HG02678 (cell line): ENCODE measurements at regions not wholly inside any gene's neighbourhood (a gene's known extent, or its start where the extent isn't known, plus 50 kb on each side); places are given as distances from the start of the nearest gene placed in this dataset.
"Not testable (repeated sequence)": the region's sequence is repeated elsewhere in the genome, so short reads cannot be mapped to it uniquely, and the experiment has no call there.

Experiments
- ATAC-seq: cut with Tn5 transposase; IDR thresholded peaks from one replicate; pipeline ENCODE4 v1.9.1; 2021; ENCODE audit warnings: mild to moderate bottlenecking, moderate library complexity; ENCODE audit not compliant: unreplicated experiment

GRCh38 chr12:83432176-83432719, 745.5 kb downstream of the TMTC2 start:
- no peak for ATAC-seq

- ATAC-seq = not testable (repeated sequence)
Measured at GRCh38 chr12:83427586-83428136, 741.0 kb downstream of the TMTC2 start.

GRCh38 chr12:83414981-83415380, 728.3 kb downstream of the TMTC2 start:
- no peak for ATAC-seq

GRCh38 chr12:83408851-83409250, 722.1 kb downstream of the TMTC2 start:
- ATAC-seq = no peak

GRCh38 chr12:83408146-83408545, 721.4 kb downstream of the TMTC2 start:
- ATAC-seq = no peak

- no peak for ATAC-seq
Measured at GRCh38 chr12:83404521-83404920, 717.8 kb downstream of the TMTC2 start.

- ATAC-seq = no peak
Measured at GRCh38 chr12:83390186-83390585, 703.5 kb downstream of the TMTC2 start.

- ATAC-seq = no peak
Measured at GRCh38 chr12:83389237-83389996, 702.7 kb downstream of the TMTC2 start.

GRCh38 chr12:83388551-83388950, 701.8 kb downstream of the TMTC2 start:
- peak; percentile 45 for ATAC-seq

- no peak for ATAC-seq
Measured at GRCh38 chr12:83386527-83387264, 700.0 kb downstream of the TMTC2 start.

- no peak for ATAC-seq
Measured at GRCh38 chr12:83378186-83378727, 691.6 kb downstream of the TMTC2 start.

- no peak for ATAC-seq
Measured at GRCh38 chr12:83365317-83365716, 678.6 kb downstream of the TMTC2 start.

- no peak for ATAC-seq
Measured at GRCh38 chr12:83361475-83361874, 674.8 kb downstream of the TMTC2 start.

GRCh38 chr12:83361071-83361470, 674.4 kb downstream of the TMTC2 start:
- ATAC-seq = no peak

- no peak for ATAC-seq
Measured at GRCh38 chr12:83349907-83350611, 663.4 kb downstream of the TMTC2 start.

GRCh38 chr12:83346333-83346732, 659.6 kb downstream of the TMTC2 start:
- no peak for ATAC-seq

GRCh38 chr12:83343767-83344166, 657.1 kb downstream of the TMTC2 start:
- ATAC-seq = no peak

- ATAC-seq = no peak
Measured at GRCh38 chr12:83335748-83336147, 649.0 kb downstream of the TMTC2 start.

GRCh38 chr12:83326666-83327065, 640.0 kb downstream of the TMTC2 start:
- no peak for ATAC-seq

GRCh38 chr12:83323866-83324265, 637.2 kb downstream of the TMTC2 start:
- ATAC-seq = no peak

GRCh38 chr12:83322809-83323208, 636.1 kb downstream of the TMTC2 start:
- ATAC-seq = no peak
